ENCODE measurements at regions not wholly inside any gene's neighbourhood (a gene's known extent, or its start where the extent isn't known, plus 50 kb on each side); places are given as distances from the start of the nearest gene placed in this dataset.

GRCh38 chr5:3225201-3225960 lies 370.3 kb upstream of the IRX1 start:
- no peak for DNase-seq (ENCODE audit: low spot score)
- TF ChIP-seq CTCF (conservative IDR thresholded peaks at IDR 0.05; ENCODE audit: low read depth): no peak
- ChIA-PET POLR2A (ENCODE audit: low non-redundant PET) (no interaction called here), CTCF (no interaction called here)
- H3K27ac ChIP-seq: no peak overlapping the region

- CTCF ChIA-PET: no interaction called here
- no peak overlapping the region for H3K27ac ChIP-seq
- no peak for TF ChIP-seq CTCF (conservative IDR thresholded peaks at IDR 0.05; ENCODE audit: low read depth)
- no peak for DNase-seq (ENCODE audit: low spot score)
- POLR2A ChIA-PET (ENCODE audit: low non-redundant PET): no interaction called here
These were observed 372.7 kb upstream of the IRX1 start for GRCh38 chr5:3222924-3223323.

- no peak for TF ChIP-seq CTCF (conservative IDR thresholded peaks at IDR 0.05; ENCODE audit: low read depth)
- H3K27ac ChIP-seq: no peak overlapping the region
- ChIA-PET POLR2A (ENCODE audit: low non-redundant PET) (no interaction called here), CTCF (no interaction called here)
- DNase-seq (ENCODE audit: low spot score): no peak
These were observed 374.2 kb upstream of the IRX1 start for GRCh38 chr5:3221432-3221831.

GRCh38 chr5:3220638-3221288 lies 374.9 kb upstream of the IRX1 start:
- DNase-seq (ENCODE audit: low spot score): no peak
- TF ChIP-seq CTCF (conservative IDR thresholded peaks at IDR 0.05; ENCODE audit: low read depth): no peak
- POLR2A ChIA-PET (ENCODE audit: low non-redundant PET): no interaction called here
- CTCF ChIA-PET: no interaction called here
- H3K27ac ChIP-seq: no peak overlapping the region

- no peak for DNase-seq (ENCODE audit: low spot score)
- ChIA-PET CTCF (no interaction called here), POLR2A (ENCODE audit: low non-redundant PET) (no interaction called here)
- H3K27ac ChIP-seq: no peak overlapping the region
- no peak for TF ChIP-seq CTCF (conservative IDR thresholded peaks at IDR 0.05; ENCODE audit: low read depth)
These were observed 375.4 kb upstream of the IRX1 start for GRCh38 chr5:3220201-3220600.

- H3K27ac ChIP-seq: no peak overlapping the region
- POLR2A ChIA-PET (ENCODE audit: low non-redundant PET): no interaction called here
- CTCF ChIA-PET: interaction anchor here (0.6 kb wide), 1 partner anchor 1342 kb away, joined by 6 read pairs; no protein-coding TSS in a partner anchor
- TF ChIP-seq CTCF (conservative IDR thresholded peaks at IDR 0.05; ENCODE audit: low read depth): no peak
- DNase-seq (ENCODE audit: low spot score): no peak
These were observed 376.5 kb upstream of the IRX1 start for GRCh38 chr5:3218916-3219650.
